A673 (cell line): ENCODE measurements at regions not wholly inside any gene's neighbourhood (a gene's known extent, or its start where the extent isn't known, plus 50 kb on each side); places are given as distances from the start of the nearest gene placed in this dataset.

Experiments
- EZH2 ChIP-seq: fragments of 200-600 bp; sonication (generic); IDR thresholded peaks from 2 replicates; pipeline ENCODE4 v1.6.1; 2017; ENCODE audit warnings: borderline replicate concordance, low read depth, mild to moderate bottlenecking, mixed read lengths, antibody characterized with exemption, low read length; ENCODE audit not compliant: poor library complexity, severe bottlenecking
- TF ChIP-seq, protein P1 (sequence below): fragments of 300-800, 200-600 bp; sonication (generic); conservative IDR thresholded peaks from 2 replicates; pipeline ENCODE4 v1.5.1; 2017; ENCODE audit warnings: low read depth, mild to moderate bottlenecking, antibody characterized with exemption, low read length, moderate library complexity, mixed read lengths

DNA sequence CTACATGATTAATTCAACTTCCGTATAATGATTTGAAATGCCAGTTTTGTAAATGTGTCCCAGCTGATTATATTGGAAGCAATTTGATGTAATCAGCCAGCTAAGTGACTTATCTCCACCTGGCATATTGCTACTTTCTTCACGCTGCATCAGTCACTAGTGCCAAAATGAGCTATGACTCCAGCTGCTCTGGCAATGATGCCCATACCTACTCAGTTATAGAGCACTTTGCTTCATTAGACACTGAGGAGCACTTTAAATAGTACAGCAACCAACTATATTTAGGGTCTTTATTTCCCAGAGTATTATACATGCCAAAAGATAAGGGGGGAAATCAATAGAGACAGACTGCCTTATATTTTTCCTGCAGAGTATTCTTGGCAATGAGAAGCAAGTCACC, 67.9 kb upstream of the LIN7A start:
- TF ChIP-seq, protein P1, sequence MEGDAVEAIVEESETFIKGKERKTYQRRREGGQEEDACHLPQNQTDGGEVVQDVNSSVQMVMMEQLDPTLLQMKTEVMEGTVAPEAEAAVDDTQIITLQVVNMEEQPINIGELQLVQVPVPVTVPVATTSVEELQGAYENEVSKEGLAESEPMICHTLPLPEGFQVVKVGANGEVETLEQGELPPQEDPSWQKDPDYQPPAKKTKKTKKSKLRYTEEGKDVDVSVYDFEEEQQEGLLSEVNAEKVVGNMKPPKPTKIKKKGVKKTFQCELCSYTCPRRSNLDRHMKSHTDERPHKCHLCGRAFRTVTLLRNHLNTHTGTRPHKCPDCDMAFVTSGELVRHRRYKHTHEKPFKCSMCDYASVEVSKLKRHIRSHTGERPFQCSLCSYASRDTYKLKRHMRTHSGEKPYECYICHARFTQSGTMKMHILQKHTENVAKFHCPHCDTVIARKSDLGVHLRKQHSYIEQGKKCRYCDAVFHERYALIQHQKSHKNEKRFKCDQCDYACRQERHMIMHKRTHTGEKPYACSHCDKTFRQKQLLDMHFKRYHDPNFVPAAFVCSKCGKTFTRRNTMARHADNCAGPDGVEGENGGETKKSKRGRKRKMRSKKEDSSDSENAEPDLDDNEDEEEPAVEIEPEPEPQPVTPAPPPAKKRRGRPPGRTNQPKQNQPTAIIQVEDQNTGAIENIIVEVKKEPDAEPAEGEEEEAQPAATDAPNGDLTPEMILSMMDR: no peak
- TF ChIP-seq EZH2: no peak
